Fibroblast of mammary gland (primary cell): ENCODE measurements at regions not wholly inside any gene's neighbourhood (a gene's known extent, or its start where the extent isn't known, plus 50 kb on each side); places are given as distances from the start of the nearest gene placed in this dataset.

Experiments used
- DNase-seq: peaks from one replicate; pipeline ENCODE4 v3.0.0-alpha.2; 2010; ENCODE audit warnings: low read depth
- H3K4me3 ChIP-seq: 2 replicates; pipeline ENCODE4 v1.5.1; 2011; ENCODE audit warnings: low read depth, mild to moderate bottlenecking, low read length, moderate library complexity; ENCODE audit not compliant: control insufficient read depth
- TF ChIP-seq, protein P1 (sequence below): conservative IDR thresholded peaks from 2 replicates; pipeline ENCODE4 v1.5.1; 2011; ENCODE audit warnings: low read depth, low read length, inconsistent platforms; ENCODE audit not compliant: control insufficient read depth, insufficient read depth

DNA sequence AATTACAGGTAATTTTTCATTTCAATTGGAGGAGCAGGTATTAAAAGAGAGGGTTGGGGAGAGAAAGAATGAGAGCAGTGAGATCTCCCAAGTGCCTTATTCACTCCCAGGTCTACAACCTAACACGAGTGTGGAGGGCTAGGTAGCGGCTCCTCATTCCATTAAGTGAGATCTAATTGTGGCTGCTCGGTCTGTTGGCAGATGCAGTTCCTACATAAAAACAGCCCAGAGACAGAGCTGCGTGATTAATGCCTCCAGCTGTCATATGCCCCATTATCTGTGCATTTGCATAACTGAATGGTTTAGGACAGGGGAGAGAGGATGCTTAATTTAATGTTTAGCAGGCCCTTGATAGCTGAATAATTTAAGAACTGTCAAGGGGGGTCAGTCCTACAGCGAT, 100.5 kb downstream of the PSAT1 start:
- H3K4me3 ChIP-seq = no peak overlapping the region
- no peak for DNase-seq
- TF ChIP-seq, protein P1, sequence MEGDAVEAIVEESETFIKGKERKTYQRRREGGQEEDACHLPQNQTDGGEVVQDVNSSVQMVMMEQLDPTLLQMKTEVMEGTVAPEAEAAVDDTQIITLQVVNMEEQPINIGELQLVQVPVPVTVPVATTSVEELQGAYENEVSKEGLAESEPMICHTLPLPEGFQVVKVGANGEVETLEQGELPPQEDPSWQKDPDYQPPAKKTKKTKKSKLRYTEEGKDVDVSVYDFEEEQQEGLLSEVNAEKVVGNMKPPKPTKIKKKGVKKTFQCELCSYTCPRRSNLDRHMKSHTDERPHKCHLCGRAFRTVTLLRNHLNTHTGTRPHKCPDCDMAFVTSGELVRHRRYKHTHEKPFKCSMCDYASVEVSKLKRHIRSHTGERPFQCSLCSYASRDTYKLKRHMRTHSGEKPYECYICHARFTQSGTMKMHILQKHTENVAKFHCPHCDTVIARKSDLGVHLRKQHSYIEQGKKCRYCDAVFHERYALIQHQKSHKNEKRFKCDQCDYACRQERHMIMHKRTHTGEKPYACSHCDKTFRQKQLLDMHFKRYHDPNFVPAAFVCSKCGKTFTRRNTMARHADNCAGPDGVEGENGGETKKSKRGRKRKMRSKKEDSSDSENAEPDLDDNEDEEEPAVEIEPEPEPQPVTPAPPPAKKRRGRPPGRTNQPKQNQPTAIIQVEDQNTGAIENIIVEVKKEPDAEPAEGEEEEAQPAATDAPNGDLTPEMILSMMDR = no peak

DNA sequence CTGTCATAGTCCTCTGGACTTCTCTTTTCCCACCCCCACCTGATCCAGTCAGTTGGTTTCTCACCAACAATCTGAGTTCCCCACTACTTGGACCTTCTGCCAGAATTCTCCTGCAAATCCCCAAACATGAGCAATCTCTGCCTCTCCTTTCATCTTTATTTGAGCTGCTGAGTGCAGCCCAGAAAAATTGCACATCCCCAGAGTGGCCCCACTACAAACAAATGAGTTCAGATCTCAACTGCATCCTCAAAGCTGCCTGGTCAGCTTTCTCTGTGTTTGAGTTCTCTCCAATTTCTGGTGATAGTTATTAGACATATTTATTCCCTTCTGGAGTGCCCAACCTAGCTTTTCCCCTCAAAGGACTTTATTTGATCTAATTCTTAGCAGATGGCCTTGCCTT, 102.2 kb downstream of the PSAT1 start:
- no peak overlapping the region for H3K4me3 ChIP-seq
- TF ChIP-seq, protein P1 = no peak
- DNase-seq = no peak

DNA sequence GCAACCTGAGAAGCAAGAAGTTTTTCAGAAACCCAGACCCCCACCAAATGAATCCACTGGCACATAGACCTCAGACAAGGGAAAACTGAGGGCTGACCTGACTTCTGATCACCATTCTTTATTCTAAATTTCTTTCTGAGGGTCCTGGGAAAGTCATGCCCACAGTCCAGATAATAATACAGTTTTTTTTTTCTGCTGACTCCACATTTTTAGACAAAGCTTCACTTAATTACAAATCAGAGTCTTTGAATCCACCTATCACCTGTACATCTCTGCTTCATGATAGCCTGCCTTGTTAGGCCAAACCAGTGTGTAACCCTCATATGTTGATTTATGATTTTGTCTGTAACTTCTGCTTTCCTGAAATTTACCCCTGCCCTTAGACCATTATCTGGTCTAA, 103.6 kb downstream of the PSAT1 start:
- no peak for DNase-seq
- TF ChIP-seq, protein P1 = no peak
- H3K4me3 ChIP-seq = no peak overlapping the region

DNA sequence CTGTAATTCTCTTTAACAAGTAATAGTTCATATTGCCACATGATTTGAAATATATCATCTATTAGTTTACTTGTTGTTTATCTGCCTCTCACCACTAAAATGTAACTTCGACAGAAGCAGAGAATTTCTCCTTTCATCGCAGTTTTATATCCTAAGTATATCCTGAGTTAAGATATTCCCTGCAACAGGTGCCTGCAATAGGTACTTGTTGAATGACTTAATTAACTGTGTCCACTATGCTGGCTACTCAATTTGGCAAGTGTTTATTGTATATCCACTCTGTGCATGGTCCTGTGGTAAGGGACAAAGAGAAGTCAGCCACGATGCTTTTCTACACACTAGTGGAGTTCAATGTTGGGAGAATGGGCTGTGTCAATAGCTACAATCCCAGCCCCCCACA, 108.5 kb downstream of the PSAT1 start:
- TF ChIP-seq, protein P1 = no peak

DNA sequence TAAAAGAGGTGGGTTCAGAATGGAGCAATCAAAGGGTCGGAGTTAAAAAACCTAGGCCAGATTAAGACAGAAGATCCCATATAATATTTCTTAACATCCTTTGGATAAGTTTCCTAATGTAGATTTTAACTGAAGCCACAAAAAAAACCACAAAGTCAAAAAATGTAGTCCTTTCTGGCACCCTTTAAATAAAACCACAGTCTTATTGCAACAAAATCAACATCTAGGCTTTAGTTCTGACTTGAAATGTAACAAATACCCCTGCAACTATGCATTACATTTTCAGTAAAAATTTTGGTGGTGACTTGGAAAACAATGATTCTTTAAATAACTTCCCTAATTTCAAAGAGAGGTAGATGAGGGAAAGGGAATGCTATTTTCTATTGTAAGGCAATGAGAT, 109.2 kb downstream of the PSAT1 start:
- H3K4me3 ChIP-seq = no peak overlapping the region
- TF ChIP-seq, protein P1 = no peak
- DNase-seq = no peak

More for the DNA sequence above, 108.5 kb downstream of the PSAT1 start:
- DNase-seq = no peak
- no peak overlapping the region for H3K4me3 ChIP-seq

DNA sequence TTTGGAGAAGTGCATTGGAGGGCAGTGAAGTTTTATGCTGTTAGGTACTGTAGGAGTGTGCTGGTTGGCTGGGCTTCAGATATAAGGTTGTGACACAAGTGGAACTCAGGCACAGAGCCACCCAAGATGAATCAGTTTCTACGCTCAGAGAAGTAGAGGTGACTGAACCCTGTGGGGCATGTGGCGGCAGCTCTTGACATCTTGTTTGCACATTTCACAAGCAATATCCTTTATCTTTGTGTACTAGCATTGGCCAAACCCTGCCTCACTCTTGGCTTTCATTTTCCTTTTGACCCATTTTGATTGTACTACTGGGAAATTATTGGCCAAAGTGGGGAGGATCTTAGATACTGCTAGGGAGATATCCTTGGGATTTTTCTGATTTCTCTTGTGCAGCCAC, 110.0 kb downstream of the PSAT1 start:
- H3K4me3 ChIP-seq = no peak overlapping the region
- DNase-seq = no peak
- TF ChIP-seq, protein P1 = no peak

DNA sequence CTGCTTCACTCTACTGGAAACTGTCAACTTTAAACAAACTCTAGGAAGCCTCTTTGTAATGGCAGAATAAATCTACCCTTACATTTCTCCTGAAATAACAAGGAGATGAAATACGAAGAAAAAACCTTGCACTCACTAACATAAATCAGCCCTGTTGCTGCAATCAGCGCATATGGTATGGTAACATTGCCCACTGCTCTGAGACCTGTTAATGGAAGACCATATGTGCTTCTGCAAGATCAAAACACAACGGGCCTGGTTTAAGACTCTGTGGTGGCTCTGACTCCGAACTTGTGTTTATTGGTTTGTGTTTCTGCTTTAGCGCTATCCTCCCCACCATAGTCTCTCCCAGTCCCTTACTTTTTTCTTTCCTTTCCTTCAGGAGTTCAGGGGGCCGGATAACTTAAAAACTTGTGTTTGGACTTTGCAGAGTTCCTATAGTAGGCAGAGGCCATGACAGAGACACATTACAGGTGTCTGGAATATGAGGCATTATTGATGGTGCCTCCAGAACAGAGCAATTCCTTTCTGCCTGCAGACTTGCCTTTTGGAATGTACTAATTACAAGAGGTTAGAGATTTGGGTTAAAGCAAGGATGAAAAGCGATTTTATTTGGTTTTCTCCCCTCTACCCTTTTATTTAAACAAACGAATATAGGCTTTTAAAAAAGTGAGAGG, 110.8 kb downstream of the PSAT1 start:
- no peak overlapping the region for H3K4me3 ChIP-seq
- no peak for DNase-seq
- TF ChIP-seq, protein P1 = no peak
